HUES48 (cell line): ENCODE measurements at regions not wholly inside any gene's neighbourhood (a gene's known extent, or its start where the extent isn't known, plus 50 kb on each side); places are given as distances from the start of the nearest gene placed in this dataset.
A peak's percentile ranks its signal among the peaks of the same experiment; 100 is the strongest.
"Not testable (repeated sequence)": the region's sequence is repeated elsewhere in the genome, so short reads cannot be mapped to it uniquely, and the experiment has no call there.

Experiments
- H3K27ac ChIP-seq: one replicate; pipeline ENCODE4 v1.7.0; 2013; ENCODE audit warnings: low read depth, low read length, inconsistent platforms
- H3K27me3 ChIP-seq: 2 replicates; pipeline ENCODE4 v1.6.1; 2013; ENCODE audit warnings: mild to moderate bottlenecking, low read length; ENCODE audit not compliant: control insufficient read depth, insufficient read depth
- H3K36me3 ChIP-seq: 2 replicates; pipeline ENCODE4 v1.6.1; 2013; ENCODE audit warnings: low read length; ENCODE audit not compliant: control insufficient read depth, insufficient read depth
- H3K4me1 ChIP-seq: 2 replicates; pipeline ENCODE4 v1.6.1; 2013; ENCODE audit warnings: mild to moderate bottlenecking, low read length; ENCODE audit not compliant: control insufficient read depth, insufficient read depth
- H3K4me3 ChIP-seq: 2 replicates; pipeline ENCODE4 v1.5.1; 2013; ENCODE audit warnings: mild to moderate bottlenecking, low read depth, low read length
- H3K9ac ChIP-seq: 2 replicates; pipeline ENCODE4 v1.6.1; 2013; ENCODE audit warnings: mild to moderate bottlenecking, low read depth, low read length, moderate library complexity
- H3K9me3 ChIP-seq: 2 replicates; pipeline ENCODE4 v1.6.1; 2013; ENCODE audit warnings: low read length; ENCODE audit not compliant: control insufficient read depth, insufficient read depth

DNA sequence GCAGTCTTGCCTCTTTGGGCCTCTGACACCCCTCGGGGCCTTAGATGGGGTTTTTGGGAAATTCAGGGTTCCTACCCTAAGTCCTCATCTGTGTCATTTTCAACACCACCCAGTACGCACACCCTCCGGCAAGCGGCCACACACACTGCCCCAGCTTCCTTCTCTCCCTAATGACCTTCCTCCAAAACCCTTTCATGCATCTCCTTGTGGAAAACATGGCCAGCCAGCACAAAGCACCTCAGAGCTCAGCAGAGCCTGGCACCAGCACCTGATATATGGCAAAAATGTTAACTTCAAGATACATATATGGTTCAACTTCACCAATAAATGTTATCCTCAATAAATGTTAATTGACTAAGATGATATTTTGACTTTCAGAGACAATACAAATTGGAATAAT is 59.3 kb upstream of the GPR31 start:
- H3K27me3 ChIP-seq, result peaks cover 14% of the 10 kb centered on the region
- not testable (repeated sequence) for H3K4me3 ChIP-seq, H3K36me3 ChIP-seq, H3K27ac ChIP-seq, H3K9ac ChIP-seq, H3K9me3 ChIP-seq, H3K4me1 ChIP-seq

GRCh38 chr6:167217951-167218759 is 60.4 kb upstream of the GPR31 start:
- H3K4me3 ChIP-seq, H3K4me1 ChIP-seq, H3K9me3 ChIP-seq, H3K36me3 ChIP-seq, H3K9ac ChIP-seq, H3K27ac ChIP-seq: not testable (repeated sequence)
- H3K27me3 ChIP-seq, result peaks cover 14% of the 10 kb centered on the region

GRCh38 chr6:167219079-167219478 is 61.3 kb upstream of the GPR31 start:
- not testable (repeated sequence) for H3K9ac ChIP-seq, H3K9me3 ChIP-seq
- peaks cover 12% of the 10 kb centered on the region for H3K4me1 ChIP-seq

GRCh38 chr6:167219967-167220512 is 62.3 kb upstream of the GPR31 start:
- Histone ChIP-seq H3K9ac (no peak overlapping the region), H3K27me3 (peaks cover 16% of the 10 kb centered on the region), H3K36me3 (no peaks in the 10 kb centered on the region), H3K4me3 (no peak overlapping the region), H3K9me3 (no peaks in the 10 kb centered on the region), H3K4me1 (peaks cover 20% of the 10 kb centered on the region), H3K27ac (no peak overlapping the region)

More at GRCh38 chr6:167219079-167219478, 61.3 kb upstream of the GPR31 start:
- H3K36me3 ChIP-seq, H3K27ac ChIP-seq, H3K4me3 ChIP-seq: not testable (repeated sequence)
- H3K27me3 ChIP-seq, result peaks cover 14% of the 10 kb centered on the region

DNA sequence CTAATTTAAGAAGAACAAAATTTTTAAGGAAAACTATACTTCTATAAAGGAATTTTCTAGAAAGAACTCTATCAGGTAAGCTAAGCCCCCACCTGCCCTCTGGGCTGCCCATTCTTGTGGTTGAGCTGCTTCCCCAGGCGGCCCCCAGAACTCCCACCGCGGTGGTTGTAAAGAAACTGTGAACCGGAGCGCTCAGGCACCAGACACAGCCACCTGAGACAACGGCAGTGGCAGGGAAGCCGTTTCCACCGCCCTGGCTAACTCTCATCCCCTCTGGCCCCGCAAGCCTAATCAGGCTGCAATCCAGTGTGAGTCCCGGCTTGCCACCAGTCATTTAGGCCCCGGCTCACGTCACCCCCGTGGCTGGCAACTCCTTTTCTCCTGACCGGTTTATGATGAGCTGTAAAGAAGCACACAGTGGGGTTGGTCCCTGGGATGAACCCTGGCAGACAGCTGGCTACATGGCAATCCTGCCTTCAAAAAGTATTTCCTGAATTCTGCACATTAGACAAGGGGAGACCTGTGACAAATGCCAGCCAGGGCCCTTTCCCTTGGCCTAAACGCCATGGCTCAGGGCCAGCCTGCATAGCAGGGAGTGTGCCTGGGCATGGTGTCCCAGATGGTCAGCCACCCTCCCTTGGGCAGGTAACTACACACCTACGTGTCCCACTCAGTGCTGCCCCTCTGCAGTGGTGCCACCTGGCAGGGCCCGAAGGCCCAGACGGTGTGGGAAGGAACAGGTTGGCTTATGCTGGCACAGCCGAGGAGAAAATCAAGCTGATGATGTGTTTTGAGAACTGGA is 63.8 kb upstream of the GPR31 start:
- no peaks in the 10 kb centered on the region for H3K36me3 ChIP-seq
- no peaks in the 10 kb centered on the region for H3K9me3 ChIP-seq
- H3K9ac ChIP-seq, result no peak overlapping the region
- H3K4me3 ChIP-seq, result no peak overlapping the region
- H3K27me3 ChIP-seq, result peaks cover 20% of the 10 kb centered on the region
- no peak overlapping the region for H3K27ac ChIP-seq
- H3K4me1 ChIP-seq, result peaks cover 33% of the 10 kb centered on the region

GRCh38 chr6:167225566-167226382 is 65.3 kb upstream of the UNC93A start:
- H3K27me3 ChIP-seq, H3K9me3 ChIP-seq, H3K36me3 ChIP-seq: not testable (repeated sequence)
- H3K4me1 ChIP-seq, result peaks cover 46% of the 10 kb centered on the region
- H3K27ac ChIP-seq, result peak overlapping the region; percentile 85
- 0 out of 2 replicates have a peak overlapping the region, but pooled peaks have one; percentile 5 for H3K9ac ChIP-seq
- peak overlapping the region; percentile 86 for H3K4me3 ChIP-seq

GRCh38 chr6:167226383-167226685 is 64.8 kb upstream of the UNC93A start:
- peak overlapping the region; percentile 85 for H3K27ac ChIP-seq
- no peak overlapping the region for H3K9ac ChIP-seq
- H3K36me3 ChIP-seq, result peaks cover 3% of the 10 kb centered on the region; the same call in 1 of the 2 replicates
- peaks cover 49% of the 10 kb centered on the region for H3K4me1 ChIP-seq
- H3K4me3 ChIP-seq, result peak overlapping the region; percentile 86
- H3K9me3 ChIP-seq, result no peaks in the 10 kb centered on the region
- peaks cover 9% of the 10 kb centered on the region; the same call in 1 of the 2 replicates for H3K27me3 ChIP-seq

- Histone ChIP-seq H3K4me3 (peak overlapping the region; percentile 86), H3K27me3 (peaks cover 9% of the 10 kb centered on the region; the same call in 1 of the 2 replicates), H3K27ac (peak overlapping the region; percentile 85), H3K36me3 (peaks cover 7% of the 10 kb centered on the region), H3K9ac (no peak overlapping the region), H3K4me1 (peaks cover 52% of the 10 kb centered on the region), H3K9me3 (no peaks in the 10 kb centered on the region)
Measured at GRCh38 chr6:167226791-167227190, 64.3 kb upstream of the UNC93A start.

- H3K9me3 ChIP-seq, result no peaks in the 10 kb centered on the region
- peaks cover 60% of the 10 kb centered on the region for H3K4me1 ChIP-seq
- peak overlapping the region; percentile 85 for H3K9ac ChIP-seq
- H3K36me3 ChIP-seq, result peaks cover 19% of the 10 kb centered on the region
- peak overlapping the region; percentile 86 for H3K4me3 ChIP-seq
- H3K27me3 ChIP-seq, result peaks cover 9% of the 10 kb centered on the region; the same call in 1 of the 2 replicates
- peak overlapping the region; percentile 90 for H3K27ac ChIP-seq
Measured at GRCh38 chr6:167227984-167228383, 63.1 kb upstream of the UNC93A start.

- peaks cover 35% of the 10 kb centered on the region for H3K36me3 ChIP-seq
- H3K9me3 ChIP-seq, result no peaks in the 10 kb centered on the region
- H3K27me3 ChIP-seq, result peaks cover 9% of the 10 kb centered on the region; the same call in 1 of the 2 replicates
- peak overlapping the region; percentile 90 for H3K27ac ChIP-seq
- H3K4me3 ChIP-seq, result peak overlapping the region; percentile 86
- H3K9ac ChIP-seq, result peak overlapping the region; percentile 85
- H3K4me1 ChIP-seq, result peaks cover 61% of the 10 kb centered on the region
Measured at GRCh38 chr6:167229586-167229985, 61.5 kb upstream of the UNC93A start.
